ENCODE measurements at regions not wholly inside any gene's neighbourhood (a gene's known extent, or its start where the extent isn't known, plus 50 kb on each side); places are given as distances from the start of the nearest gene placed in this dataset.
"Not testable (repeated sequence)": the region's sequence is repeated elsewhere in the genome, so short reads cannot be mapped to it uniquely, and the experiment has no call there.

DNA sequence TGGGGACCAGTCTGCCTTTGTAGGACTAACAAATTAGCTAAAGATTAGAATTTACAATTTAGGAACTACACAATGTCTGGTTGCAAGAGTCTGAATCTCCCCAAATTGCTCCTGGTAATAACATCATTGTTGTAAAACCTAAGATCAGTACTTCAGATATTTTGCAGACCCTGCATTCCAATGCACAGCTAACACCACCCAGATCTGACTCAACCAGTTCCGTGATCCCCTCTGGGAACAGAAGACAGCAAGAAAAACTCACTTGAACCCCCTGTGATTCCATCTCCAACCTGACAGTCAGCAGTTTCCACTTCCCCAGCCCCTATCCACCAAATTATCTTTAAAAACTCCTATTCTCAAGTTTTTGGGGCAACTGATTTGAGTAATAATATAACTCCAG lies 201.9 kb upstream of the ARPP21 start:
- no peak for DNase-seq

- DNase-seq = no peak
These were observed 201.2 kb upstream of the ARPP21 start for GRCh38 chr3:35438101-35438500.

- no peak for DNase-seq
These were observed 199.7 kb upstream of the ARPP21 start for GRCh38 chr3:35439663-35440062.

DNA sequence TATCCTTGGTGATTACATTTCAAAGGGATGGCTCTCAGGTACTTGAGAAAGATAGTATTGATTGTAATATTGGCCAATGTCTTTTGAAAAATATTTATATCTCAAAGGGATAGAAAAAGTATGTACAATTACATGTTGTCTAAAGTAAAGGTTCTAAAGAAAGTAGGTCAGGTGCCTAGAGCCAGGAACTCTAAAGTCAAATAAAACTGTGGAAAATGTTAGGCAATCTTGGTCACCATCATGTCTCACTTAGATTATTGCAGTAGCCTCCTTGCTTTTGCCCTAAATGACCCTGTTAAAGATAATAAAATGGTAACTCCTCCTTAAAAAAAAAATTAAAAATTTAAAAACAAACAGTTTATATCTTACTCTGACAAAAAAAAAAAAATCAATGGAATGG lies 198.5 kb upstream of the ARPP21 start:
- no peak for DNase-seq

DNA sequence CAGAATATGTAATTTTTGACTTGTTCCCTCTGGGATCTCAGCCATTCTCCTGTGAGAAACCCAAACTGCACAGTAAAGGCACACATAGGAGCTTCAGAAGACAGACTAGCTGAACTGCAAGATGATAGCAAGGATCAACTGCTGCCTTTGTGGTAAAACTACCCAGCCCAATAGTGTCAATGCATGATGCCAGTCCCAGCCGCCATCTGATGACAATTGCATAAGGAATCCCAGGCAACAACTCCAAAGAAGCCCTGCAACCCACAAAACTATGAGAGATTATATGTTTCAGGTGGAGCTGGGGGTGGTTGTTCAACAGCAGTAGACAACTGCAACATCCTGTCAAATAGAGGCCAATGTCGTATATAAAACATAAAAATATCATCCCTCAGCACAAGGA lies 192.4 kb upstream of the ARPP21 start:
- no peak for DNase-seq

GRCh38 chr3:35448121-35448520 lies 191.2 kb upstream of the ARPP21 start:
- no peak for DNase-seq

- DNase-seq = no peak
These were observed 190.6 kb upstream of the ARPP21 start for GRCh38 chr3:35448681-35449080.

DNA sequence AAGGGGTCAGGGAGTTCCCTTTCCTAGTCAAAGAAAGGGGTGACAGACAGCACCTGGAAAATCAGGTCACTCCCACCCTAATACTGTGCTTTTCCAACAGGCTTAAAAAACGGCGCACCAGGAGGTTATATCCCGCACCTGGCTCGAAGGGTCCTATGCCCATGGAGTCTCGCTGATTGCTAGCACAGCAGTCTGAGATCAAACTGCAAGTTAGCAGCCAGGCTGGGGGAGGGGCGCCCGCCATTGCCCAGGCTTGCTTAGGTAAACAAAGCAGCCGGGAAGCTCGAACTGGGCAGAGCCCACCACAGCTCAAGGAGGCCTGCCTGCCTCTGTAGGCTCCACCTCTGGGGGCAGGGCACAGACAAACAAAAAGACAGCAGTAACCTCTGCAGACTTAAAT lies 184.5 kb upstream of the ARPP21 start:
- not testable (repeated sequence) for DNase-seq

DNA sequence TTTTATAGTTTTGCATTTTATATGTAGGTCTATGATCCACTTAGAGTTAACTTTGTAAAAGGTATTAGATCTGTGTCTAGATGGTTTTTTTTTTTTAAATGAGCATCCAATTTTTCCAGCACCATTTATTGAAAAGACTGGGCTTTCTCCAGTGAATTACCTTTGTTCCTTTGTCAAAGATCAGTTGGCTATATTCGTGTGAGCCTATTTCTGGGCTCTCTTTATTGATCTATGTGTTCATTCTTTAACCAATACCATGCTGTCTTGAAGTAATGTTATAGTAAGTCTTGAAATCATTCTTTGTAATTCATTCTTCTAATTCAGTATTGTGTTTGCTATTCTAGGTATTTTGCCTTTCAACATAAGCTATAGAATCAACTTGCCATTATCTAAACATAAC lies 165.4 kb upstream of the ARPP21 start:
- DNase-seq = no peak

GRCh38 chr3:35482566-35482965 lies 156.8 kb upstream of the ARPP21 start:
- not testable (repeated sequence) for DNase-seq

DNA sequence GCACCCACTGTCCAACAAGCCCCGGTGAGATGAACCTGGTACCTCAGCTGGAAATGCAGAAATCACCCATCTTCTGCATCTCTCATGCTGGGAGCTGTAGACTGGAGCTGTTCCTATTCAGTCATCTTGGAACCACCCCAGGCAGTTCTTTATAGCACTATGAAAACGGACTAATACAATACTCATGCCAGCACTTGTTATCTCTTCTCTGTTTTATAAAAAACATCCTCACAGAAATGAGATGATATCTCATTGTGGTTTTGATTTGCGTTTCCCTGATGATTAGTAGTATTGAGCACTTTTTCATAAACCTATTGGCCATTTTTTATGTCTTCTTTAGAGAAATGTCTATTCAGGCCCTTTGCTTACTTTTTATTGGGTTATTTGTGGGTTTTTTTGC lies 156.2 kb upstream of the ARPP21 start:
- no peak for DNase-seq

DNA sequence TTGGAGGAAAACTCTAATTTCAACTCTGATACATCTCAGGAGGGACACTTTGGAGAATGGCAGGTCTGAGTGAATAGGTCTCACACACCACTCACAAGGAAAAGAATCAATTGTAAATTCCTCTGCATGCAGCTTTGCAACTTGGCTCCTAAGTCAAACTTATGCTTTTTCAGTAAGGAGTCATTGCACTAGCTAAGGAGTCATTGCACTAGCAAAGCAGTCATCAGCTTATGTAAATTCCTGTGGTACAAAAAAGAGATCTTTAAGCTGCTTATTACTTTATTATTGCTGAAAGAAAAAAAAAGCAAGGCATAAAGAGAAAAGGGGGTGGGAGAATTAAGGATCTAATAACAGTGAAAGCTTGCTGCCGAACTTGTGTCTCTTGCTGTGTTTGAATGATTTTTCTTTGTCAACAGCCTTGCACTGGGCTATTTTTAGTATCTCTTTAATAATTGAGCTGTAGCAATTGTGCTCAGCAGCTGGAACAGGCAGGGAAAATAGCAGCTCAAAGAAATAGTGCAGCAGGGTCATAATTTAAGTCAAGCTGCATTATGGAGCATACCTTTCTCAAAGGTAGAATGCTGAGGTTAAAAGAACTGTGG lies 154.3 kb upstream of the ARPP21 start:
- no peak for DNase-seq

DNA sequence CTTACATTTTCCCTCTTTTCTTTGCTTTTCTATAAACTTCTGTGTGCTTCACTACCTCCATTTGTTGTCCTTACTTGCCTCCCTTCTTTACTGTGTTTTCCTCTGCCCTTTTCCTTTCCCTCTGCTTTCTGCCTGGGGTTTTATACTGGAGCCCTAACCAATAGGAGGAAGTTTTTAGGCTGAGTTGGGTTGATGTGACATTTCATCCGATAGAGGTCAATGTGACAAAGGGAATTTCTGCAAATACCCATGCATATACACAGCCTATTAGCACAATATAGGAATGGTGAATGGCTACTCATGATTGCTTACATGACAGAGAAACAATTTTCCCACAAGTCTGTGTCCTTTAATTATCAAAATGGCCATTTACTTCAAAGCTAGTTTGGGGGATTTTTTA lies 153.0 kb upstream of the ARPP21 start:
- DNase-seq = no peak

- DNase-seq = no peak
These were observed 151.9 kb upstream of the ARPP21 start for GRCh38 chr3:35487376-35487775.

DNA sequence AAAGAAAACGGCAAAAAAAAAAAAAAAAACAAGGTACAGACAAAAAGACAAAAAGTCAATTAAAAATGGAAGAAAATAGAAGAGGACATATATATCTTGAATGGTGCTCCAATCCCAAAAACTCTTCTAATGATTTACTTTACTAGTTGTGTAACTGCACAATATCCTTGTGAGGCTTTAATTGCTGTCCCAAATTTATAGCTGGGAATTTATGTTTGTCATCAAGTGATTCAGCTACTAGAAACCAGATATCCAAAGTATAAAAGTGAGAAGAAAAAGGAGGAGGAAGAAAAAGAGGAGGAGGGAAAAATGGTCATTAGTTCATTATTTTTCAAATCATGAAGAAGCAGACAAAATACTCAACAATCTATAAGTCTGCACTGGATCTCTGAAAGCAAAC lies 150.8 kb upstream of the ARPP21 start:
- DNase-seq = no peak

DNA sequence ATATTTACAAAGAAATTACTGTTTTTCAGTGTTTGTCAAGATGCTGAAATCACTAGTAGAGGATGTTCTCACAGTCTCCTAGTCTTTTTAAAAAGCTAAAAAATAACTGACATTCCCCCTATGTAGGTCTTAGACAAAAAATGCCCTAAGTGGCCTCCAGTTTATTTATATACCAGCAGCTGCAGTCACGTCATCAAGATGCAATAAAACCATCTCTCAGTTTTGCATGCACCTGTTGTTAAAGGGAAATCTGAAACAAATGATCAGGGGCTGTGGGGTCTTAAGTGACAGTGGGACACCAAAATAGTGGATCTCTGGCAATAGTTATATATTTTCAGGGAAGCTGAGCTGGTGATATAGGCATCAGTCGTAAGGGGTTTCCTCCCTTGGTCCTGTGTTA lies 146.5 kb upstream of the ARPP21 start:
- no peak for DNase-seq

GRCh38 chr3:35498506-35499210 lies 140.7 kb upstream of the ARPP21 start:
- DNase-seq = no peak

DNA sequence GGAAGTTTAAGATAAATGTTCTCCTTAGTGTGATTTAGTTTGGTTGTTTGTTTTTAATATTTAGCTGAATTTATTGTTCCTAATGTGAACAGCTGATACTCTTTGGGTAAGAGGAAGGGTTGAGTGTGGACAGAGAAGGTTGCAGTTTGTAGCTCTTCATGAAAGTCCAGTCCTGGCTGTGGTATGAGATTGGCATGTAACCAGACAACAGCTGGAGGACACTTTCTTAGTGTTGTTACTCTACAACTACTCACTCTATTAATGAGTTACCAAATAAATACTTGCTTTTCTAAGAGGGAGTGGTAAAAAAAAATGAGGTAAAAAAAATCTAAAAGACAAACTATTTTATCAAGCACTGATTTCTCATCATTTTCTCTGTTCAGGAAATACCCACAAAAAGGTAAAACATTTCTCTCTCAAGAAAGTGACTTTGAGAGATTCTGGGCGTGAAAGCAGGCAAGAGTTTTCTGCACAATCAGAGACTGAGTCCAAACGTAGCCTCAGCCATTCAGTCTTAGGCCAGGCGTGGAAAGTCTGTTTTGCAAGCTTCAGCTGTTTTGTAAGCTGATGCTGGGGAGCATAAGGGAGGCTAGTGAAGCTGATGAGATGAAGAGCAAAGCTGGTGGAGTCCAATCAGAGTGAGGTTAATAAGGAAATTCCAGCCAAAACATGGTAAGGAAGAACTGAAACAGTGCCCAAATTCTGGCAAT lies 138.5 kb upstream of the ARPP21 start:
- no peak for DNase-seq

- no peak for DNase-seq
These were observed 136.6 kb upstream of the ARPP21 start for GRCh38 chr3:35502699-35503098.

GRCh38 chr3:35505181-35505580 lies 134.1 kb upstream of the ARPP21 start:
- DNase-seq = no peak

DNA sequence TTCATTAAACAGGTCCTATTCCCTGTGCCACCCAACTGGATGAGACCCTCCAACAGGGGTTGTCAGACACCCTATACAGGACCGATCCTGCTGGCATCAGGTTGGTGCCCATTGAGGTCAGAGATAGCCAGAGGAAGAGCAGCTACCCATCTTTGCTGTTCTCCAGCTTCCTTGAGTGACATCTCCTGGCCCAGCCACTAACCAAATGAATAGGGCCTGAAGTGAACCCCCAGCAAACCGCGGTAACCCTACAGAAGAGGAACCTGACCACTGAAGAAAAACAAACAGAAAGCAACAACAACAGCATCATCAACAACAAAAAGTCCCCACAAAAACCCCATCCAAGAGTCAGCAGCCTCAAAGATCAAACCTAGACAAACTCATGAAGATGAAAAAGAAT lies 133.6 kb upstream of the ARPP21 start:
- no peak for DNase-seq

DNA sequence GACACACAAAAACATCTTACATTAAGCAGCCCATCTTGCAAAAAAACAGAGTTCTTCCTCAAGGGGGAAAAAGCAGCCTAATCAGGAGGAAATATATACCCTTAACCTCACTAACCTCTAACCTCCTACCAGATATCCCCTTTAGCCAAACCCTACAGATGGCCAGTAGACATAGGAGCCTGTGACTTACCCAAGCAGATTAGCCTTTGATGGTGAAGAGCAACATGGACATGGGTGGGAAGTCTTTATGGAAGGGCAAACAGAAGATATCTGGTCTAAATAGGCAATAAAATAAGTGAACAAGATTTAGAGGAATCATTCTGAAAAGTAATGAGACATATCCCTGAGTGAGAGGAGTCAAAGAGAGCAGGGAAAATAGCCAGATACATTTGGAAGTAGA lies 119.4 kb upstream of the ARPP21 start:
- DNase-seq = no peak

DNA sequence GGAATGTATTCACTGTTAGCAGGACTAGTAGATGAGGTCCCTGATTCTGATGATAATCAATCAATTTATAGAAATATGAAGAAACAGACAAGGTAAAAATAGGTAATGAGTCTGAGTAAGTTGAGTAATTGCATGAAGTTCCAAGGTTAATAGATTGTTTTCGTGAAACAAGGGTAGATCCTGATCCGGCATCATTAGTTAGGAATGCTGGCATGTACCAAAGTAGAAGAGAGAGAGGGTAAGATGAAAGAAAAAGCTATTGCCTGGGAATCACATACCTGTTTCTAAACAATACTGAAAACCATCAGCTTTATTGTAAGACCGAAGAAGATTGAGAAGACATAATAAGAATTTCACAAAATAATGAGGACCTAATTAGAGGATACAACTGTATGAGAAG lies 118.1 kb upstream of the ARPP21 start:
- no peak for DNase-seq

DNA sequence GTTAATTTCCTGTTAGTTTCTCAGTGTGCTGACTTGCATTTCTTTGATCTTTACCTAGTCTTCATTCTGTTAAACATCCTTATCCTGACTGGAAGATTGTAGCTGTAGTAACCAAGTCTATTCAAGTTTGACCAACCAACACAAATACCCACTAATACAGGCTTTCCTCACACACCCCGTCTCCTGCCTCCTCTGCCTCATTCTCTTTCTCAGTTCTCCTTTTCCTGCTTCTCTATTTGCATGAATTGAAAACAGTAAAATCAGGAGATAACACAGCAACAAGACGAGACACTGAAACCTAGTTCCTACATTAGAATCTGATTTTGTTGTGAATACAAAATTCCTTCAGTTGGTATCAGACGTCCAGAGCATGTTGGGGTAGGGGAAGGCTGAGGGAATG lies 116.9 kb upstream of the ARPP21 start:
- DNase-seq = no peak

Measured in T-helper 2 cell (primary cell).